ENCODE measurements at regions not wholly inside any gene's neighbourhood (a gene's known extent, or its start where the extent isn't known, plus 50 kb on each side); places are given as distances from the start of the nearest gene placed in this dataset.
A peak's percentile ranks its signal among the peaks of the same experiment; 100 is the strongest.

DNA sequence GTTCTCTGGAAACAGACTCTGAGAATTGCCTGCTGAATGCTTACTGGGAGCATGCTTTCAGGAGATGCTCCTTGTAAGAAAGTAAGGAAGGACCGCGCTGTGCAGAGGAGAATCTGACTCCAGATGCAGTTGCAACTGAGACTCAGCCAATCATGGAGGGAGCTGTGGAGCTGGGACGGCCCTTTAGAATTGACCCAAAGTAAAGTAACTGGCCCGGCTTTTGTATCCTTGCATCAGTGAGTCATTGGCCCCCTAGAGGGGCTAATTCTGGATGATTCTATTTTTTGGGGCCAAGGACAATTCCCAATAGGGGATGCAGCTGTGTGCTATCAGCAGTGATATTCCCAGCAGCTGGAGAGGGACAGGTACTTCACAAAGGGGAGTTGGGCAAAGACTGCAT lies 170.4 kb downstream of the PTEN start:
- no peaks in the 10 kb centered on the region for H3K27me3 Mint-ChIP-seq (ENCODE audit: insufficient read depth, low read depth)
- no peaks in the 10 kb centered on the region for H4K20me1 ChIP-seq (ENCODE audit: low read depth)
- no peak overlapping the region for H3K27ac ChIP-seq
- H3K4me1 ChIP-seq, result no peaks in the 10 kb centered on the region
- H3K4me1 Mint-ChIP-seq, result no peaks in the 10 kb centered on the region
- H3K36me3 ChIP-seq, result no peaks in the 10 kb centered on the region
- H3K27me3 ChIP-seq, result no peaks in the 10 kb centered on the region
- H3K4me2 ChIP-seq, result no peak overlapping the region
- DNase-seq (ENCODE audit: low spot score), result peak; percentile 17
- no peak overlapping the region for H3K4me3 Mint-ChIP-seq
- TF ChIP-seq EZH2 (IDR thresholded peaks at IDR 0.05), result no peak
- no peak for TF ChIP-seq EZH2phosphoT487 (IDR thresholded peaks at IDR 0.05)
- TF ChIP-seq, protein P1, sequence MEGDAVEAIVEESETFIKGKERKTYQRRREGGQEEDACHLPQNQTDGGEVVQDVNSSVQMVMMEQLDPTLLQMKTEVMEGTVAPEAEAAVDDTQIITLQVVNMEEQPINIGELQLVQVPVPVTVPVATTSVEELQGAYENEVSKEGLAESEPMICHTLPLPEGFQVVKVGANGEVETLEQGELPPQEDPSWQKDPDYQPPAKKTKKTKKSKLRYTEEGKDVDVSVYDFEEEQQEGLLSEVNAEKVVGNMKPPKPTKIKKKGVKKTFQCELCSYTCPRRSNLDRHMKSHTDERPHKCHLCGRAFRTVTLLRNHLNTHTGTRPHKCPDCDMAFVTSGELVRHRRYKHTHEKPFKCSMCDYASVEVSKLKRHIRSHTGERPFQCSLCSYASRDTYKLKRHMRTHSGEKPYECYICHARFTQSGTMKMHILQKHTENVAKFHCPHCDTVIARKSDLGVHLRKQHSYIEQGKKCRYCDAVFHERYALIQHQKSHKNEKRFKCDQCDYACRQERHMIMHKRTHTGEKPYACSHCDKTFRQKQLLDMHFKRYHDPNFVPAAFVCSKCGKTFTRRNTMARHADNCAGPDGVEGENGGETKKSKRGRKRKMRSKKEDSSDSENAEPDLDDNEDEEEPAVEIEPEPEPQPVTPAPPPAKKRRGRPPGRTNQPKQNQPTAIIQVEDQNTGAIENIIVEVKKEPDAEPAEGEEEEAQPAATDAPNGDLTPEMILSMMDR (IDR thresholded peaks at IDR 0.05), result no peak
- H3K27ac Mint-ChIP-seq, result no peak overlapping the region
- no peaks in the 10 kb centered on the region for H3K36me3 Mint-ChIP-seq
- no peak overlapping the region for H3K9ac ChIP-seq
- no peaks in the 10 kb centered on the region for H3K9me3 Mint-ChIP-seq
- H2AFZ ChIP-seq (replicated peaks), result peak overlapping the region; percentile 23
- H3K4me3 ChIP-seq, result no peak overlapping the region
- no peaks in the 10 kb centered on the region for H3K9me3 ChIP-seq (ENCODE audit: low read depth)
- H3K79me2 ChIP-seq (ENCODE audit: low read depth), result no peaks in the 10 kb centered on the region
- no peaks in the 10 kb centered on the region for H3F3A ChIP-seq (ENCODE audit: low read depth)

DNA sequence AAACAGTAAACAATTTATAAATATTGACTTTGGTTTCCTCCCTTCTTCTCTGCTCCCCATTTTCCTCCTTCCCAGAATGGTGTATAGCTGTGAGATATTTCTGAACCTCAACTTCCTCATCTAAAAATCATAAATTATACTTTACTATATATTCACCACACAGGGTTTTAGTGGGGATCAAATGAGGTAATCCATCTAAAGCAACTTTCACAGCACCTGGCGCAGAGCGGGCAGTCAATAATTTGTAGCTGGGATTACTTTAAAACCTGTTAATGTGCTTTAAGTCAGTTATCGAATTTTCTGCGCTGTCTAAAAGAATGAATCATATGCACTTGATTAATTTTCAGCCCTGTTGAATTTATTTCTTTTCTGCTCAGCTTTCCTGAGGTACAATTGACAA lies 172.7 kb downstream of the PTEN start:
- H2AFZ ChIP-seq (replicated peaks), result no peak overlapping the region
- no peak for DNase-seq (ENCODE audit: low spot score)
- no peak overlapping the region for H3K4me3 ChIP-seq
- H3K27ac ChIP-seq, result no peak overlapping the region
- no peak for TF ChIP-seq EZH2 (IDR thresholded peaks at IDR 0.05)
- TF ChIP-seq, protein P1 (IDR thresholded peaks at IDR 0.05), result no peak
- no peak for TF ChIP-seq EZH2phosphoT487 (IDR thresholded peaks at IDR 0.05)
- H3K4me2 ChIP-seq, result no peak overlapping the region
- Mint-ChIP-seq H3K9me3 (no peaks in the 10 kb centered on the region), H3K27me3 (ENCODE audit: insufficient read depth, low read depth) (peaks cover 2% of the 10 kb centered on the region), H3K4me3 (no peak overlapping the region), H3K4me1 (no peaks in the 10 kb centered on the region), H3K27ac (no peak overlapping the region), H3K36me3 (no peaks in the 10 kb centered on the region)
- H3K79me2 ChIP-seq (ENCODE audit: low read depth), result no peaks in the 10 kb centered on the region
- no peaks in the 10 kb centered on the region for H3K9me3 ChIP-seq (ENCODE audit: low read depth)
- no peaks in the 10 kb centered on the region for H3F3A ChIP-seq (ENCODE audit: low read depth)
- H3K4me1 ChIP-seq, result no peaks in the 10 kb centered on the region
- no peaks in the 10 kb centered on the region for H3K27me3 ChIP-seq
- no peak overlapping the region for H3K9ac ChIP-seq
- H4K20me1 ChIP-seq (ENCODE audit: low read depth), result no peaks in the 10 kb centered on the region
- no peaks in the 10 kb centered on the region for H3K36me3 ChIP-seq

DNA sequence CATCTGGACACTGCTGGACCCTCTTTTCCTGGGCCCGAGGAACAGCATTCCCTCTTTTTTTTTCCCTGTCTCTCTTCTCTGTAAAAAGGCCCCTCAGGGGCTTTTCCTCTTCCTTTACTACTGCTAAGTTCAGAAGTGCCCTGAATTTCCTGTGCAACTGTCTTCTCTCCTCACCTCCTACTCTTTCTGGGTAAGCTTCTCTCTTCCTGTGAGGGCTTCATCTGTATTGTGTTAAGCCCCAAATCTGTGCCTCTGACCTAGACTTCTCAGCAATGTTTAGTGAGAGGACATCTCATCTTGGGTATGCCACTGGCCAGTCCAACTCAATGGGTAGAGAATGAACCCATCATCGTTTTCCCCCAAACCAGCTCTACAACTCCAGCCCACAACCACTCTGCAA lies 174.2 kb downstream of the PTEN start:
- H2AFZ ChIP-seq (replicated peaks), result no peak overlapping the region
- no peaks in the 10 kb centered on the region for H3K9me3 ChIP-seq (ENCODE audit: low read depth)
- Mint-ChIP-seq H3K4me1 (peaks cover 7% of the 10 kb centered on the region), H3K4me3 (no peak overlapping the region), H3K36me3 (no peaks in the 10 kb centered on the region), H3K9me3 (no peaks in the 10 kb centered on the region), H3K27ac (no peak overlapping the region), H3K27me3 (ENCODE audit: insufficient read depth, low read depth) (peaks cover 2% of the 10 kb centered on the region)
- no peak overlapping the region for H3K4me3 ChIP-seq
- no peaks in the 10 kb centered on the region for H3K36me3 ChIP-seq
- H3K79me2 ChIP-seq (ENCODE audit: low read depth), result no peaks in the 10 kb centered on the region
- no peak for DNase-seq (ENCODE audit: low spot score)
- no peak overlapping the region for H3K9ac ChIP-seq
- H3F3A ChIP-seq (ENCODE audit: low read depth), result peaks cover 4% of the 10 kb centered on the region
- no peaks in the 10 kb centered on the region for H3K27me3 ChIP-seq
- no peaks in the 10 kb centered on the region for H4K20me1 ChIP-seq (ENCODE audit: low read depth)
- no peak overlapping the region for H3K27ac ChIP-seq
- TF ChIP-seq EZH2phosphoT487 (IDR thresholded peaks at IDR 0.05), result no peak
- TF ChIP-seq, protein P1 (IDR thresholded peaks at IDR 0.05), result no peak
- TF ChIP-seq EZH2 (IDR thresholded peaks at IDR 0.05), result no peak
- H3K4me1 ChIP-seq, result no peaks in the 10 kb centered on the region
- no peak overlapping the region for H3K4me2 ChIP-seq

Data from neural progenitor cell (in vitro differentiated cells).